ENCODE measurements at regions not wholly inside any gene's neighbourhood (a gene's known extent, or its start where the extent isn't known, plus 50 kb on each side); places are given as distances from the start of the nearest gene placed in this dataset.

DNA sequence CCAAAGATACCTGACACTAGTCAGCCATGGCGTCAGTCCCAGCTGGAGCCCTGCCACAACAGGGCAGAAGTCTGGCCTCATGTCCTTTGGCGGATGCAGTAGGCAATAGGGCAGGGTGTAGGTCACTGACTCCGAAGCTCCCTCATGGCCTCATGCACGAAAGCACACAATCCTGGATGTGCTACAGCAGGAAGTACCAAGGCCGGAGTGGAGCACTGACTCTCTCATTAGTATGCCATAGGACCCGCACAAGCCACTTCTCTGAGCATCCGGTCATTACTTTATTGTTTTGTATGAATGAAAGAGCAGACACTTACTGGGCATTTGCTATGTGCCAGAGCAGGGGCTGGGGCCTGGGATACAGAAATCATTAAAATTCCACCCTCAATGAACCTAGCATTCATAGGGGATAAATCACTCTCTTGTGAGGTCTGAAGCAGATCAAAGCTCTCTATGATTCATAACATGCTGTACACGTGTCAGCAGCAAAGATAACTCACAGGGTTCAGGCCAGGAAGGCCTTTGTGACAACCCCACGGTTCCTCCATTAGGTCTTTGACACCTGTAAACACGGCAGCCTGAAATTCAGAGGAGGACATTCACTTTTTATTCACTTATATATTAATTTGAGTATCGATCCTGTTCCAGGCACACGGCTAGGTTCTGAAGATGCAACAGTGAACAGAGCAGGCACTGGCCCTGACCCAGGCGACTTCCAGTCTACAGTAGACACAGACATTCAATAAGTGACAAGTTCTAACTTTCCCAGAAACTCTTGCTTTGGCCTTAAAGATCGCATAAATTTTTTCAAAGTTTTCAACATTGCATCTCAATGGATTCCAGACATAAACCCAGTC lies 357.9 kb upstream of the USP24 start:
- no peak overlapping the region for H3K27ac ChIP-seq (ENCODE audit: low read depth, low read length)
- no peak overlapping the region for H3K9ac ChIP-seq (replicated peaks in 1 of 4; ENCODE audit: extremely low read depth in 1 of 4, low read depth in 3 of 4, low read length in 3 of 4)
- H2BK12ac ChIP-seq (ENCODE audit: low read depth, low read length): no peak overlapping the region
- no peak overlapping the region for H2BK20ac ChIP-seq (ENCODE audit: low read length)
- H3K27me3 ChIP-seq (replicated peaks in 1 of 4; ENCODE audit: control insufficient read depth in 3 of 4, extremely low read depth in 1 of 4, insufficient read depth in 3 of 4, low read length in 3 of 4): no peaks in the 10 kb centered on the region
- no peak overlapping the region for H3K14ac ChIP-seq (ENCODE audit: insufficient read length)
- H3K4me3 ChIP-seq (ENCODE audit: extremely low read depth in 1 of 4, insufficient read depth in 2 of 4, low read depth in 3 of 4, low read length in 4 of 4): no peak overlapping the region
- no peak overlapping the region for H2AK5ac ChIP-seq (ENCODE audit: low read depth, low read length)
- H3K36me3 ChIP-seq (ENCODE audit: control insufficient read depth in 2 of 4, insufficient read depth in 4 of 4, low read length in 3 of 4): no peaks in the 10 kb centered on the region
- no peak overlapping the region for H4K5ac ChIP-seq (ENCODE audit: insufficient read length, low read depth, low read length)
- no peaks in the 10 kb centered on the region for H4K20me1 ChIP-seq (replicated peaks in 1 of 2; ENCODE audit: control insufficient read depth in 1 of 2, insufficient read depth in 2 of 2, low read length in 2 of 2)
- H3K4me1 ChIP-seq (replicated peaks in 1 of 4; ENCODE audit: control insufficient read depth in 3 of 4, insufficient read depth in 4 of 4, low read length in 3 of 4): no peaks in the 10 kb centered on the region; a peak in 1 of 7 replicates
- CTCF ChIA-PET (ENCODE audit: partially characterized antibody): interaction anchor here (0.8 kb wide), 1 partner anchor 90 kb away, joined by 3 read pairs; no protein-coding TSS in a partner anchor
- peaks cover 6 to 8% of the 10 kb centered on the region in 2 experiments; a peak in 3 of 4 replicates for H3K9me3 ChIP-seq (ENCODE audit: insufficient read depth in 2 of 2, low read depth in 1 of 2, low read length in 1 of 2)
- H2BK15ac ChIP-seq (ENCODE audit: low read length): no peak overlapping the region
- H2AFZ ChIP-seq (ENCODE audit: low read length): no peak overlapping the region
- DNase-seq (ENCODE audit: low read depth in 1 of 2, low spot score in 2 of 2) (no peak), FAIRE-seq (no peak)
- no peak overlapping the region for H3K4ac ChIP-seq (replicated peaks; ENCODE audit: insufficient read length, low read depth, low read length)
- H4K8ac ChIP-seq (ENCODE audit: extremely low read depth, insufficient read depth, low read length): no peak overlapping the region
- POLR2A ChIA-PET (ENCODE audit: partially characterized antibody): no interaction called here
- H2BK120ac ChIP-seq (replicated peaks; ENCODE audit: low read depth, low read length): no peak overlapping the region
- no peaks in the 10 kb centered on the region for H3K79me2 ChIP-seq (ENCODE audit: control insufficient read depth in 1 of 2, insufficient read depth in 2 of 2, low read length in 2 of 2)
- H4K91ac ChIP-seq (replicated peaks; ENCODE audit: insufficient read length, low read length): no peak overlapping the region
- no peaks in the 10 kb centered on the region for H3K79me1 ChIP-seq (ENCODE audit: low read depth, low read length)
- no peak overlapping the region for H3K18ac ChIP-seq (ENCODE audit: extremely low read depth, low read length)
- no peak overlapping the region for H3K23ac ChIP-seq (ENCODE audit: insufficient read length)
- no peak overlapping the region for H3K56ac ChIP-seq (replicated peaks; ENCODE audit: insufficient read length, low read depth, low read length)
- H2BK5ac ChIP-seq (ENCODE audit: low read depth, low read length): no peak overlapping the region
- WGBS, 2 experiments (ENCODE audit: extremely low coverage in 1 of 2, insufficient coverage in 1 of 2, insufficient read length in 1 of 2, insufficient replicate concordance in 2 of 2, low coverage in 1 of 2, low lambda C conversion rate in 2 of 2, missing lambda C conversion rate in 1 of 2): 92% methylated on average over 14 of the region's 14 CpGs; no CpG with 5 or more reads in 1 of the 2 experiments
- no peaks in the 10 kb centered on the region for H3K23me2 ChIP-seq (ENCODE audit: low read depth, low read length)
- no peak for TF ChIP-seq JUN (IDR thresholded peaks at IDR 0.05; ENCODE audit: low read depth, low read length)
- TF ChIP-seq BACH1 (IDR thresholded peaks at IDR 0.05; ENCODE audit: low read length): no peak
- TF ChIP-seq POLR2AphosphoS5 (IDR thresholded peaks at IDR 0.05; ENCODE audit: low read depth, low read length): no peak
- no peak for TF ChIP-seq EGR1 (IDR thresholded peaks at IDR 0.05; ENCODE audit: borderline replicate concordance, low read depth, low read length)
- TF ChIP-seq CBX8 (IDR thresholded peaks at IDR 0.05; ENCODE audit: borderline replicate concordance, low read depth, low read length): no peak
- TF ChIP-seq SIRT6 (IDR thresholded peaks at IDR 0.05; ENCODE audit: low read length): no peak
- TF ChIP-seq RFX5 (IDR thresholded peaks at IDR 0.05; ENCODE audit: borderline replicate concordance, low read depth, low read length): no peak
- TF ChIP-seq, protein P1, sequence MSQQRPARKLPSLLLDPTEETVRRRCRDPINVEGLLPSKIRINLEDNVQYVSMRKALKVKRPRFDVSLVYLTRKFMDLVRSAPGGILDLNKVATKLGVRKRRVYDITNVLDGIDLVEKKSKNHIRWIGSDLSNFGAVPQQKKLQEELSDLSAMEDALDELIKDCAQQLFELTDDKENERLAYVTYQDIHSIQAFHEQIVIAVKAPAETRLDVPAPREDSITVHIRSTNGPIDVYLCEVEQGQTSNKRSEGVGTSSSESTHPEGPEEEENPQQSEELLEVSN (IDR thresholded peaks at IDR 0.05): no peak
- H3K4me2 ChIP-seq (ENCODE audit: insufficient read depth in 1 of 2, low read depth in 2 of 2, low read length in 2 of 2): no peak overlapping the region
